ENCODE measurements at regions not wholly inside any gene's neighbourhood (a gene's known extent, or its start where the extent isn't known, plus 50 kb on each side); places are given as distances from the start of the nearest gene placed in this dataset.

- no peak for TF ChIP-seq CTCF (conservative IDR thresholded peaks at IDR 0.05)
- no peak overlapping the region for H3K27ac ChIP-seq
These were observed 396.9 kb upstream of the NDST3 start for GRCh38 chr4:117637347-117637746.

GRCh38 chr4:117640836-117641235, 393.4 kb upstream of the NDST3 start:
- H3K27ac ChIP-seq = no peak overlapping the region
- TF ChIP-seq CTCF (conservative IDR thresholded peaks at IDR 0.05) = no peak

GRCh38 chr4:117641519-117641918, 392.8 kb upstream of the NDST3 start:
- TF ChIP-seq CTCF (conservative IDR thresholded peaks at IDR 0.05) = no peak
- H3K27ac ChIP-seq = no peak overlapping the region

- no peak overlapping the region for H3K27ac ChIP-seq
- TF ChIP-seq CTCF (conservative IDR thresholded peaks at IDR 0.05) = no peak
These were observed 380.2 kb upstream of the NDST3 start for GRCh38 chr4:117654079-117654478.

- no peak for TF ChIP-seq CTCF (conservative IDR thresholded peaks at IDR 0.05)
- no peak overlapping the region for H3K27ac ChIP-seq
These were observed 373.6 kb upstream of the NDST3 start for GRCh38 chr4:117660668-117661067.

GRCh38 chr4:117661091-117662072, 372.9 kb upstream of the NDST3 start:
- H3K27ac ChIP-seq = no peak overlapping the region
- no peak for TF ChIP-seq CTCF (conservative IDR thresholded peaks at IDR 0.05)

GRCh38 chr4:117664706-117665444, 369.4 kb upstream of the NDST3 start:
- H3K27ac ChIP-seq = no peak overlapping the region
- TF ChIP-seq CTCF (conservative IDR thresholded peaks at IDR 0.05) = no peak
